Fibroblast of mammary gland (primary cell): ENCODE measurements at regions not wholly inside any gene's neighbourhood (a gene's known extent, or its start where the extent isn't known, plus 50 kb on each side); places are given as distances from the start of the nearest gene placed in this dataset.

Source experiments
- DNase-seq: peaks from one replicate; pipeline ENCODE4 v3.0.0-alpha.2; 2010; ENCODE audit warnings: low read depth
- H3K4me3 ChIP-seq: 2 replicates; pipeline ENCODE4 v1.5.1; 2011; ENCODE audit warnings: low read depth, mild to moderate bottlenecking, low read length, moderate library complexity; ENCODE audit not compliant: control insufficient read depth
- TF ChIP-seq, protein P1 (sequence below): conservative IDR thresholded peaks from 2 replicates; pipeline ENCODE4 v1.5.1; 2011; ENCODE audit warnings: low read depth, low read length, inconsistent platforms; ENCODE audit not compliant: control insufficient read depth, insufficient read depth

DNA sequence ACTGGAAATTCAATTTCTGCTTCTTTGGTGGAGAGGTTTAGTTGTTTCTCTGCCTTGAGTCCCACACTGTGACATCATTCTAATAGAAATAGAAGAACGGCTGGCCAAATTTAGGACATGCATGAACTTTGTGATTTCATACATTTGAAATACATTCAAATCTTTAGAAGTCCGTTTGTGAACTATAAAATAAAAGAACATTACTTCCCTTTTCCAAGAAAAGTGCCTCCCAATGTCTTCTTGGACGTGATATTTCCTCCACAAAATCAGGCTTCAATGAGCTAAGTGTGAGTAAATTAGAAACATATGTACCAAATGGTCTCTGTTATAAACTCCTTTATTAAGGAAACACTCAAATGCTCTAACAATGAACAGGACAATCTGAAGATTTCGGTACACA is 314.5 kb upstream of the AKR1E2 start:
- DNase-seq, result peak; percentile 77
- TF ChIP-seq, protein P1, sequence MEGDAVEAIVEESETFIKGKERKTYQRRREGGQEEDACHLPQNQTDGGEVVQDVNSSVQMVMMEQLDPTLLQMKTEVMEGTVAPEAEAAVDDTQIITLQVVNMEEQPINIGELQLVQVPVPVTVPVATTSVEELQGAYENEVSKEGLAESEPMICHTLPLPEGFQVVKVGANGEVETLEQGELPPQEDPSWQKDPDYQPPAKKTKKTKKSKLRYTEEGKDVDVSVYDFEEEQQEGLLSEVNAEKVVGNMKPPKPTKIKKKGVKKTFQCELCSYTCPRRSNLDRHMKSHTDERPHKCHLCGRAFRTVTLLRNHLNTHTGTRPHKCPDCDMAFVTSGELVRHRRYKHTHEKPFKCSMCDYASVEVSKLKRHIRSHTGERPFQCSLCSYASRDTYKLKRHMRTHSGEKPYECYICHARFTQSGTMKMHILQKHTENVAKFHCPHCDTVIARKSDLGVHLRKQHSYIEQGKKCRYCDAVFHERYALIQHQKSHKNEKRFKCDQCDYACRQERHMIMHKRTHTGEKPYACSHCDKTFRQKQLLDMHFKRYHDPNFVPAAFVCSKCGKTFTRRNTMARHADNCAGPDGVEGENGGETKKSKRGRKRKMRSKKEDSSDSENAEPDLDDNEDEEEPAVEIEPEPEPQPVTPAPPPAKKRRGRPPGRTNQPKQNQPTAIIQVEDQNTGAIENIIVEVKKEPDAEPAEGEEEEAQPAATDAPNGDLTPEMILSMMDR, result no peak
- no peak overlapping the region for H3K4me3 ChIP-seq

DNA sequence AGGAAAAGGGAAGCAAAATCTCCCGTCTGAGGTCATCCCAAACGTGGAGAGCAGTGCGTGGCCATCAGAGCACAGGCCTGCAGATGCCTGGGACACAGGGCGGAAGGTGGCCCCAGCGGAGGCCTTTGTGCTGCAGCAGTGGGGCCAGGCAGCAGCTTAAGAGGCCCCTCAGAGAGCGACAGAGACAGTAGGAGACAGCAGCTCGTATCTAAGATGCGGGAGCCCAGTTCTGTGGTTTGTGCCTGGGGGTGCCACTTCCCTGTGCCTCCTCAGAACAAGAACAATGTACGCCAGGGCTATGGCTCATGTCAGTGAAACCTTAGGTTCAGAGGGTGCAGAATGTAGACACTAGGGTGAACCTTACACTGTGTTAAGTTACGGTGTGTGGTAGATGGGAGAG is 316.6 kb upstream of the AKR1E2 start:
- no peak for DNase-seq
- no peak overlapping the region for H3K4me3 ChIP-seq
- TF ChIP-seq, protein P1, result no peak

DNA sequence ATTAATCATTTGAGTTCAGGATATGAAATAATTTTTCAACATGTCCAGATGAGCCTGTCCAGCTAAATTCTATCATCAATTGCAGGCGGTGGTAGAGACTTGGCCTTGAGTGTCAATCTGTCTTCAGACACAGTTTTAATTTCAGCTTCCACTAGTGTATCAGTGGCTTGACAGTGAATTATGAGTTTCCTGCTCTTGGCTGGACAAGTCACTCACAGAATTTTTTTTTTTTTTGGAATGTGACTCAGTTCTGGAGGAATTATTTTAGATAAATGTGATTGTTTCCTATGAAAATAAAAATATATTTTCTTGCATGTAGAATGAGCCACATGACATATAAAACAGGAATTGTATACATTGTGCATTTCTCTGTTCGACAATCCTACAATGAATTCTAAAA is 319.9 kb upstream of the AKR1E2 start:
- no peak for DNase-seq
- TF ChIP-seq, protein P1, result no peak

DNA sequence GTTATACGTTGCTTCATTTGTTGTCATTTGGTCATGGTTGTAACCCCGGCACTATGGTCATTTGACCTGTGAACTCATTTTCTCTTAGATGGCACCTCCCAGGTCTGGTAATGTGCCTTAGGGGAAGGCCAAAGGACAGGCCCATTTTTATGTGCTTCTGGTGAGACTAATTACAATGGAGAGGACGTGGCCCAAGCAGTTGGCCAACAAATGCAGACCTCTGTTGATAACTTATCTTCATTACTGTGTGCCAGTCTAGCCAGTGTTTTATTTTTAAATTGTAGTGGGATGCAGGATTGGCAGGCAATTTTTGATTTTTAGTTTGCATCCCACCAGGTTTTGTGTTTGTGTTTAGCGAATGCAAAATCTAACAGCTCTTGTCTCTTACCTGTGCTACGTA is 321.5 kb upstream of the AKR1E2 start:
- TF ChIP-seq, protein P1, result no peak

More for the DNA sequence above, 319.9 kb upstream of the AKR1E2 start:
- H3K4me3 ChIP-seq, result no peak overlapping the region

DNA sequence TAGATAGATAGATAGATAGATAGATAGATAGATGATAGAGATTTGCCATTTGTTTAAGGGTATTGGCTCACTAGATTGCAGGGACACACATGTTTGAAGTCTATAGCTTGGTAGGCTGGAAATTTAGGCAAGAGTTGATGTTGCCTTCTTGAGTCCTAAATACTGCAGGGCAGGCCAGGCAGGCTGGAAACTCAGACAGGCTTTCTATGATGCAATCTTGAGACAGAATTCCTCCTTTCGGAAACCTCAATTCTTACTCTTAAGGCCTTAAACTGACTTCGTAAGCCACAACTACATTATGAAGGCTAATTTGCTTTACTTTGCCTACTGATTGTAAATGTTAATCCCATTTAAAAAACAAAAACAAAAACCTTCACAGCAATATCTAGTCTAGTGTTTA is 322.9 kb upstream of the AKR1E2 start:
- H3K4me3 ChIP-seq, result no peak overlapping the region
- no peak for DNase-seq
- TF ChIP-seq, protein P1, result no peak

More for the DNA sequence above, 321.5 kb upstream of the AKR1E2 start:
- no peak overlapping the region for H3K4me3 ChIP-seq
- no peak for DNase-seq

DNA sequence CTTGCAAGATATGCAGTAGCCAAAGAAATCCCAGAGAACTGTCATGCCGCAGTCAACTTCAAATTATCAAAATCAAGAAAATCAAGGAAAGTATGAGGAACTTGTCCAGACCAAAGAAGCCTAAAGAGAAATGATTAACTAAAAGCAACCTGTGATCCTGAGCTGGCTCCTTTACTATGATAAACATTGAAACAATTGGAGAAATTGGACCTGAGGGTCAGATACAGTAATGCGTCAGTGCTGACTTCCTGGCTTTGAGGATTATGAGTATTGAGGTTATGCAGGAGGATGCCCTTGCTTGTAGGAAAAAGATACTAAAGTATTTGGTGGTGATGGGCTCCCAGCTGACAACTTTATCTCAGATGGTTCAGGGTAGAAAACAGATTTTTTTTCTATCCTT is 324.7 kb upstream of the AKR1E2 start:
- peak; percentile 34 for DNase-seq
- no peak overlapping the region for H3K4me3 ChIP-seq
- TF ChIP-seq, protein P1, result no peak

DNA sequence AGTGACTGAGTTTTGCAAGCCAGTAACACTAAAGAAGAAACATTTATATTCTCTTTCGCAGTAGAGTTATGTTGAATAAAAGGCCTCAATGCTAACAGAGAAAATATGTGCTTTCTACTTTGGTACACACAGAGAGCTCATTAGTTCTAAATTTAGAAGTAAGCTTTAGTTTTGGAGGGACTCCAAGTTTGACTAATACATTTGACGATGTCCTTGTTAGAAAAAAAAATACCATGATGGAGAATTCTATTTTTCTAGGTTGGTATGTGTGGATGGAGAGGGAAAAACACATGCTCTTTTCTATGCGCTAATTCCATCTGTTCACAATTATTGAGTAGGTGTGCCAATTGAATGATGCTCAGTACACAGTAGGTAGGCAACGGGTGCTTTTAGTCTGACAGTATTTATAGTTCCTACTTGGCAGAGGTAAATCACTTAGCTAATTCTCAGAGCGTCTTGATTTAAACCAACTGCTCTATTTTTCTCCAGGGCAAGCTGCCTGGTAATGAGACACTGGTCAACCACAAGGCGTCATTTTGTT is 327.2 kb upstream of the AKR1E2 start:
- TF ChIP-seq, protein P1, result no peak
- H3K4me3 ChIP-seq, result no peak overlapping the region
- DNase-seq, result peak; percentile 97
